MG63 (cell line): ENCODE measurements at regions not wholly inside any gene's neighbourhood (a gene's known extent, or its start where the extent isn't known, plus 50 kb on each side); places are given as distances from the start of the nearest gene placed in this dataset.
"Not testable (repeated sequence)": the region's sequence is repeated elsewhere in the genome, so short reads cannot be mapped to it uniquely, and the experiment has no call there.

Source experiments
- DNase-seq: peaks from one replicate; pipeline ENCODE4 v3.0.0-alpha.2; 2020
- H3K27me3 ChIP-seq: fragments of 250-450 bp; sonication (Bioruptor Pico); 2 replicates; pipeline ENCODE4 v1.5.1; 2020; ENCODE audit warnings: mild to moderate bottlenecking, moderate library complexity
- H3K36me3 ChIP-seq: fragments of 250-450 bp; sonication (Bioruptor Pico); 2 replicates; pipeline ENCODE4 v1.5.1; 2020; ENCODE audit warnings: mild to moderate bottlenecking, moderate library complexity
- H3K4me3 ChIP-seq: fragments of 250-450 bp; sonication (Bioruptor Pico); 2 replicates; pipeline ENCODE4 v1.5.1; 2020; ENCODE audit warnings: mild to moderate bottlenecking, moderate library complexity
- H3K9me3 ChIP-seq: fragments of 250-450 bp; sonication (Bioruptor Pico); 2 replicates; pipeline ENCODE4 v1.5.1; 2020; ENCODE audit warnings: mild to moderate bottlenecking, moderate library complexity

GRCh38 chr4:189650436-189650835, 290.2 kb upstream of the FRG1 start:
- DNase-seq, H3K9me3 ChIP-seq, H3K4me3 ChIP-seq, H3K36me3 ChIP-seq, H3K27me3 ChIP-seq: not testable (repeated sequence)

DNA sequence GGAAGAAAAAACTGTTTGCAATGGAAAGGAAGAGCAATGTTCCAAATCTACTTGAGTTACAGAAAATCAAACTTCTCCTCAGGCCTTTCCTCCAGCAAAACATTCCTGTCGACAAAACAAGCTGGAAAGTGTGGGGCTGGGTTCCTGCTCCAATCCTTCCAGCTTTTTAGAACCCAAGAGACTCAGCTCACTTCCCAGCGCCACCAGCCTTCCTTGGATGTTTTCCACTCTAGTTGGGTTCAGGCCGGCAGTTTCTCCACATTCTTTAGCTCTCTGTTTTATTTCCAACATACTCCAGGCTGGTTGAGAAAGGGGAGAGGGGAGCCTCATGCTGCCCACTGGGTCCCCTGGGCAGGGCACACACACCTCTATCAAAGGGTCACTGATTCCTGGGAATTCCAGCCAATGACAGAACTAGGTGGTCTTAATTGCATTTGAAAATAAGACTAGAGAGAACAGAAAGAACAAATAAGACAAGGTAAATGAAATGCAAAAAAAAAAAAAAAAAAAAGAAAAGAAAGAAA, 287.5 kb upstream of the FRG1 start:
- not testable (repeated sequence) for H3K9me3 ChIP-seq, H3K4me3 ChIP-seq, H3K27me3 ChIP-seq

DNA sequence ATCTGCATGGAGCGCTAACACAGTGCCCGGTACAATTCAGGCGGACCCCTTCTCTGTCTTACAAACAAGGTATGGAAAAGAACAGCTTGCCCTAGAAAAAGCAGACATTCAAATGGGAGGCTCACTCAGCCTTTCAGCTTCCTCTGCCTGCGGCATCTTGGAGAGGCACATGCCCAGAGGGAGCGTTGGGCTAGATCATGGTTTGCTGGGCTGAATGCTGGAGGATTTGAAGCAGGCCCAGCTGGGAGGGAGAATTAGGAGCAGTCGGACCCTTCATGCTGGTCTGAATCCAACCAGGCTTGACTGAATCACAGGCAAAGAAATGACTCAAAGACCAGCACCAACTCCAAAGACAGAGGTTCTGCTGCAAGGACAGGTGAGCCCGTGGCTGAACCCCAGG, 286.7 kb upstream of the FRG1 start:
- not testable (repeated sequence) for DNase-seq, H3K4me3 ChIP-seq, H3K9me3 ChIP-seq, H3K27me3 ChIP-seq, H3K36me3 ChIP-seq

More for the DNA sequence above, 287.5 kb upstream of the FRG1 start:
- H3K36me3 ChIP-seq, DNase-seq: not testable (repeated sequence)

- not testable (repeated sequence) for H3K4me3 ChIP-seq, H3K27me3 ChIP-seq, H3K36me3 ChIP-seq, H3K9me3 ChIP-seq, DNase-seq
Observed at GRCh38 chr4:189654396-189654795, 286.3 kb upstream of the FRG1 start.

DNA sequence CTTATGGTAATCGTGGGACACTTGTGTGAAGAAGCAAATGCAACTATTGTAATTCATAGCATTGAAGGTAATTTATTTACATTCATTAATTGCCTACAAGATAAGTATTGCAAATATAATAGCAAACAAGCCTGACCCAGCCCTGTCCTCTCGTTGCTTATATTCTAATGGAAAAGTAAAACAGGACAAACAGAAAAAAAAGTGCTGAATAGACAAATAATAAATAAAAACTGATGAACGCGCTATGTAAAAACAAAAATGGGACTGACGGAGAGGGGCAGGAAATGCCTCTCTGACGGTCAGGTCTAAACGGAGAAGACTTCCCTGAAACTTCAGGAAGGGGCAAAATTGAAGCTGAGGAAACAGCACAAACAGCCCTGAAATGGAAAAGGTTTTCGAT, 284.9 kb upstream of the FRG1 start:
- not testable (repeated sequence) for H3K9me3 ChIP-seq, DNase-seq, H3K36me3 ChIP-seq, H3K27me3 ChIP-seq, H3K4me3 ChIP-seq

DNA sequence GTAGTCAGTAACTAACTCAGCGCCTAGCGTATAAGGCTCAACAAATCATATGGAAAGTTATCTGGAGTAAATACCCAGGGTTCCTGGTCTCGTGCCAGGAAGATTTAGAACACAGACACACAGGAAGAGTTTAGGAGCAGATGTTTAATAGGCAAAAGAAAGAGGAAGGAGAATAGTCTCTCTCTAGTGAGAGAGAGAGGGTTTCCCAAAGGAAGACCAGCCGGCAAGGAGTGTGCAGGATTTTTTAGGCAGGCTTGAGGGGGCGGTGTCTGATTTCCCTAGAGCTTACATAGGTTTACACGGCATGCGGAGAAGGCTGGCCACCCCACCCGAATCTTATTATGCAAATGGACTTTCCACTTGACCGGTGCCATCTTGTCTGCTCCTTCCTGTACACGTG, 284.0 kb upstream of the FRG1 start:
- Histone ChIP-seq H3K27me3 (no peaks in the 10 kb centered on the region), H3K4me3 (no peak overlapping the region), H3K9me3 (no peaks in the 10 kb centered on the region), H3K36me3 (no peaks in the 10 kb centered on the region)
- no peak for DNase-seq

DNA sequence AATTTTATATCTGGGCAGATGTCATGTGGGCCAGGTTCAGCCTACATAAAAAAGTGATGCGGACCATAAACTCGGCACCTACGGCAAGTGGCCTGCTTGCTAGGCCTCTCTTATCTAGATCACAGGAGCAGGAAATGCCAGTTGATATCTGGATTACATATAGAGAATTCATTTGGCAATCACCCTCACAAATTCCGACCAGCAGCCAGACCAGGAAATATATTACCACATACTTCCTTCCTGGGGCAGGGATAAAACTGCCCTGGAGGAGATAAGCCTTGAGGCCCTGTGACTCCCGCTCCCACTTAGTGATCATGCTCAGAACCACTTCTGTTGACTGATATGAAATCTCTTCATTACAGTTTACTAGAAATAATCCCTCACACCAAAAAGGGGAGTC, 282.4 kb upstream of the FRG1 start:
- DNase-seq, H3K36me3 ChIP-seq, H3K4me3 ChIP-seq, H3K9me3 ChIP-seq, H3K27me3 ChIP-seq: not testable (repeated sequence)

- H3K4me3 ChIP-seq, DNase-seq, H3K27me3 ChIP-seq, H3K9me3 ChIP-seq, H3K36me3 ChIP-seq: not testable (repeated sequence)
Observed at GRCh38 chr4:189658831-189659230, 281.8 kb upstream of the FRG1 start.

- no peaks in the 10 kb centered on the region for H3K36me3 ChIP-seq
- DNase-seq = no peak
- H3K9me3 ChIP-seq = no peaks in the 10 kb centered on the region
Observed at GRCh38 chr4:189659287-189659686, 281.4 kb upstream of the FRG1 start.

DNA sequence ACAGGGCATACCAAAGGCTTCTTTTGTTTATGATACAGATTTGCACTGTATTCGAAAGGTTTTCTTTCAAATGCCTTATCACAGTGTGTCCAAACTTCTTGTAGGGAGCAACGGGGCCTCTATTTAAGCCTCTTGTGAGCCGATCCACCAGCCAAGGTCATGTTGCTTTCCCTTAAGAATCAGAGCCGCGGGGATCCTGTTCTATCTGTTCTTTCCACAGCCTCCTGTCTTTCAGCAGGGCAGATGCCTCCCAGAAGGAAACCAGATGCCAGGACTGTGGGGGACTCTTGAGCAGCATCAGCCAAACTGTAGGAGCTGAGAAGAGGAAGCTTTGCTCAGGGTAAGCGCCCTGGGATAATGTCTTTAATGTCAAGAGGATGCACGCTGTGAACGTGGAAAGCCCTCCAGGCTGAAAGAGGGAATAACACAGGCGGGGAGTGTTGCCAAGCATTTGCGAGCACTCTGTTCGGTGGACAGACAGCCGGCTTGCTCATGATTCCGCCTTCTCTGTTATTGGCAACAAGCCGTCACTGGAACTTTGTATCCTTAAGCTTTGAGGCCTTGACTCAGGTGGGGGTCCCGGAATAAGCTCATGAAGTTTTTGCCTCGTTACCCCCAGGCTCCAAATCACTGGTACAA, 279.8 kb upstream of the FRG1 start:
- H3K27me3 ChIP-seq = no peaks in the 10 kb centered on the region
- no peaks in the 10 kb centered on the region for H3K9me3 ChIP-seq
- H3K36me3 ChIP-seq = no peaks in the 10 kb centered on the region
- H3K4me3 ChIP-seq = no peak overlapping the region
- DNase-seq = no peak

More at GRCh38 chr4:189659287-189659686, 281.4 kb upstream of the FRG1 start:
- no peak overlapping the region for H3K4me3 ChIP-seq
- H3K27me3 ChIP-seq = no peaks in the 10 kb centered on the region

DNA sequence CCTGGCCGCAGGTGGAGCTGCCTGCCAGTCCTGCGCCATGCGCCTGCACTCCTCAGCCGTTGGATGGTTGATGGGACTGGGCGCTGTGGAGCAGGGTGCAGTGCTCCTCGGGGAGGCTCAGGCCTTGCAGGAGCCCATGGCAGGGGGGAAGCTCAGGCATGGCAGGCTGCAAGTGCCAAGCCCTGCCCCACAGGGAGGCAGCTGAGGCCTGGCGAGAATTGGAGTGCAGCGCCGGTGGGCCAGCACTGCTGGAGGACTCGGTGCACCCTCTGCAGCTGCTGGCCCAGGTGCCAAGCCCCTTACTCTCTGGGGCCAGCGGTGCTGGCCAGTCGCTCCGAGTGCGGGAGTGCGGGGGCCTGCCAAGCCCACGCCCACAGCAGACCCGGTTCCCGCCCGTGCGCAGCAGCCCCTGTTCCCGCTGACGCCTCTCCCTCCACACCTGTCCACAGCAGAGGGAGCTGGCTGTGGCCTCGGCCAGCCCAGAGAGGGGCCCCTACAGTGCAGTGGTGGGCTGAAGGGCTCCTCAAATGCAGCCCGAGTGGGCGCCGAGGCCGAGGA, 275.9 kb upstream of the FRG1 start:
- DNase-seq = no peak
- H3K27me3 ChIP-seq = no peaks in the 10 kb centered on the region

DNA sequence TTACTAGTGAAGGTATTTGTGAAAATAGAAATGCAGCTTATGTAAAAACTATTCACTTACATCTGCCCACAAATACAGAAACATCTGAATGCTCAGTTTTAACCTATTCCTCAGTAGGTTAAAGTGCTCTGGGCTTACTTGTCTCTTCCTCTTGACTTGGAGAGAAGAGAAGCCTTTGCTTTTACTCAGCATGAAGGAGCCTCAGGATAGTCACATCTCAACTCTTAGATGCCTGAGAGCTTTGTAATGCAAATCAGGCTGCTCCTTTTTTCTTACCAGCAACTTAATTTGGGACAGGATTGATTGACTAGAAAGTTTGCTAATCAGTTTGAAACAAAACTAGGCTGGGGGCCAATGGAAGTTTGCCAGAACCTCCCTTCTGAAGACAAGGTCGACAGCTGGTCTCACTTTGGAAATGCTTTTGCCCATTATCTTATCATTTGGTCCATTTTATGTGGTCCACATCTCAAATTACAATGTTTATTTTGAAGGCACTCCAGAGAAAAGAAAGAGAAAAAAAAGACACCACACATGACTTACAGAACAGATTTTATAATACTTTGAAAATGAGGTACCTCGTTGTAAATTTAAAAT, 274.9 kb upstream of the FRG1 start:
- not testable (repeated sequence) for H3K36me3 ChIP-seq, H3K9me3 ChIP-seq, H3K27me3 ChIP-seq, H3K4me3 ChIP-seq, DNase-seq

More for the DNA sequence above, 275.9 kb upstream of the FRG1 start:
- Histone ChIP-seq H3K36me3 (no peaks in the 10 kb centered on the region), H3K4me3 (no peak overlapping the region), H3K9me3 (no peaks in the 10 kb centered on the region)

GRCh38 chr4:189667386-189667785, 273.3 kb upstream of the FRG1 start:
- H3K4me3 ChIP-seq, DNase-seq, H3K9me3 ChIP-seq, H3K27me3 ChIP-seq, H3K36me3 ChIP-seq: not testable (repeated sequence)

- H3K4me3 ChIP-seq, H3K36me3 ChIP-seq, H3K9me3 ChIP-seq, DNase-seq, H3K27me3 ChIP-seq: not testable (repeated sequence)
Observed at GRCh38 chr4:189697675-189698245, 242.9 kb upstream of the FRG1 start.

DNA sequence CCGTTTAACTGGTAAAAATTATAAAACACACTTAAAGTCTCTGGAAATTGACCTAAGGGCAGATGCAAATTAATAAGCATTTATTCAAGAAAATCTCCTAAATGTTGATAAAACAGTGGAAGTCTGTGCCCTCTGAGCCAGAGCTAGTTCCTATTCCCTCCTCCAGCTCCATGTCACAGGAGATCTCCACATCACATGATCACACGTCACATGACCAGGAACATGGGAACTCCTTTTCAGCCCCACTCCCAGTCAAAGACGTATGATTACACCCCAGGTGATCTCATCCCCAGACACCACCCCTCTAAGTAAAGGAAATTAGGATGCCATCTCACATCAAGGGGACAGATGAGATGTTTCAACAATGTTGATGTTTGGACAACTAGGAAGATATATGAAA, 237.7 kb upstream of the FRG1 start:
- not testable (repeated sequence) for H3K4me3 ChIP-seq, H3K27me3 ChIP-seq, H3K9me3 ChIP-seq, DNase-seq, H3K36me3 ChIP-seq

GRCh38 chr4:189706821-189707220, 233.9 kb upstream of the FRG1 start:
- not testable (repeated sequence) for H3K4me3 ChIP-seq, H3K9me3 ChIP-seq, DNase-seq, H3K27me3 ChIP-seq, H3K36me3 ChIP-seq

- H3K4me3 ChIP-seq, DNase-seq, H3K27me3 ChIP-seq, H3K9me3 ChIP-seq, H3K36me3 ChIP-seq: not testable (repeated sequence)
Observed at GRCh38 chr4:189707227-189707626, 233.4 kb upstream of the FRG1 start.

GRCh38 chr4:189711956-189712355, 228.7 kb upstream of the FRG1 start:
- DNase-seq, H3K36me3 ChIP-seq, H3K9me3 ChIP-seq, H3K27me3 ChIP-seq, H3K4me3 ChIP-seq: not testable (repeated sequence)
